ENCODE measurements at regions not wholly inside any gene's neighbourhood (a gene's known extent, or its start where the extent isn't known, plus 50 kb on each side); places are given as distances from the start of the nearest gene placed in this dataset.

- H2BK120ac ChIP-seq (ENCODE audit: low read depth, low read length): no peak overlapping the region
- no peak for DNase-seq
- H3K9ac ChIP-seq (ENCODE audit: low read length): no peak overlapping the region
- H3K56ac ChIP-seq (ENCODE audit: low read length): no peak overlapping the region
- no peak overlapping the region for H2AK5ac ChIP-seq (ENCODE audit: low read length)
- H3K27me3 ChIP-seq (ENCODE audit: insufficient read depth, low read length, poor library complexity): no peaks in the 10 kb centered on the region
- H3K79me2 ChIP-seq (ENCODE audit: control insufficient read depth, insufficient read depth, low read length): no peaks in the 10 kb centered on the region
- no peak overlapping the region for H3K4me3 ChIP-seq (ENCODE audit: low read length)
- H4K8ac ChIP-seq (ENCODE audit: low read depth, low read length): no peak overlapping the region
- no peak overlapping the region for H3K27ac ChIP-seq (ENCODE audit: low read depth, low read length)
- no peaks in the 10 kb centered on the region for H3K4me1 ChIP-seq (ENCODE audit: control insufficient read depth, low read depth, low read length)
- no peak overlapping the region for H4K5ac ChIP-seq (ENCODE audit: low read length)
- H3K4me2 ChIP-seq (ENCODE audit: low read length): no peak overlapping the region
- no peaks in the 10 kb centered on the region for H3K79me1 ChIP-seq (ENCODE audit: low read length)
- H2BK15ac ChIP-seq (replicated peaks; ENCODE audit: low read depth): no peak overlapping the region
- H3K23ac ChIP-seq (ENCODE audit: low read length): no peak overlapping the region
- no peak overlapping the region for H3K4ac ChIP-seq (ENCODE audit: low read depth, low read length)
- no peak overlapping the region for H3K18ac ChIP-seq (ENCODE audit: low read length)
- WGBS (ENCODE audit: extremely low coverage, insufficient coverage, low lambda C conversion rate): no CpG with 5 or more reads among the region's 4 CpGs
- H2BK5ac ChIP-seq (ENCODE audit: low read length): no peak overlapping the region
- no peaks in the 10 kb centered on the region for H3K36me3 ChIP-seq (ENCODE audit: control insufficient read depth, insufficient read depth, low read length)
These were observed 93.6 kb upstream of the AGBL1 start for GRCh38 chr15:85986116-85986515.

- Histone ChIP-seq H2AK5ac (ENCODE audit: low read length) (no peak overlapping the region), H3K4me3 (ENCODE audit: low read length) (no peak overlapping the region), H4K8ac (ENCODE audit: low read depth, low read length) (no peak overlapping the region), H3K36me3 (ENCODE audit: control insufficient read depth, insufficient read depth, low read length) (no peaks in the 10 kb centered on the region), H3K4ac (ENCODE audit: low read depth, low read length) (no peak overlapping the region), H3K27ac (ENCODE audit: low read depth, low read length) (no peak overlapping the region), H3K9ac (ENCODE audit: low read length) (no peak overlapping the region), H3K56ac (ENCODE audit: low read length) (no peak overlapping the region), H4K5ac (ENCODE audit: low read length) (no peak overlapping the region), H3K18ac (ENCODE audit: low read length) (no peak overlapping the region), H3K23ac (ENCODE audit: low read length) (no peak overlapping the region), H3K27me3 (ENCODE audit: insufficient read depth, low read length, poor library complexity) (no peaks in the 10 kb centered on the region), H3K4me1 (ENCODE audit: control insufficient read depth, low read depth, low read length) (no peaks in the 10 kb centered on the region), H2BK5ac (ENCODE audit: low read length) (no peak overlapping the region), H3K79me2 (ENCODE audit: control insufficient read depth, insufficient read depth, low read length) (no peaks in the 10 kb centered on the region), H2BK120ac (ENCODE audit: low read depth, low read length) (no peak overlapping the region), H2BK15ac (replicated peaks; ENCODE audit: low read depth) (no peak overlapping the region), H3K79me1 (ENCODE audit: low read length) (no peaks in the 10 kb centered on the region), H3K4me2 (ENCODE audit: low read length) (no peak overlapping the region)
- no CpG with 5 or more reads among the region's 4 CpGs for WGBS (ENCODE audit: extremely low coverage, insufficient coverage, low lambda C conversion rate)
- DNase-seq: no peak
These were observed 92.9 kb upstream of the AGBL1 start for GRCh38 chr15:85986741-85987140.

- Histone ChIP-seq H2BK15ac (replicated peaks; ENCODE audit: low read depth) (no peak overlapping the region), H3K18ac (ENCODE audit: low read length) (no peak overlapping the region), H3K9ac (ENCODE audit: low read length) (no peak overlapping the region), H3K4me3 (ENCODE audit: low read length) (no peak overlapping the region), H3K79me2 (ENCODE audit: control insufficient read depth, insufficient read depth, low read length) (no peaks in the 10 kb centered on the region), H2BK120ac (ENCODE audit: low read depth, low read length) (no peak overlapping the region), H3K36me3 (ENCODE audit: control insufficient read depth, insufficient read depth, low read length) (no peaks in the 10 kb centered on the region), H3K27me3 (ENCODE audit: insufficient read depth, low read length, poor library complexity) (no peaks in the 10 kb centered on the region), H2AK5ac (ENCODE audit: low read length) (no peak overlapping the region), H3K79me1 (ENCODE audit: low read length) (no peaks in the 10 kb centered on the region), H4K5ac (ENCODE audit: low read length) (no peak overlapping the region), H3K4ac (ENCODE audit: low read depth, low read length) (no peak overlapping the region), H3K4me2 (ENCODE audit: low read length) (no peak overlapping the region), H3K27ac (ENCODE audit: low read depth, low read length) (no peak overlapping the region), H4K8ac (ENCODE audit: low read depth, low read length) (no peak overlapping the region), H3K56ac (ENCODE audit: low read length) (no peak overlapping the region), H3K23ac (ENCODE audit: low read length) (no peak overlapping the region), H3K4me1 (ENCODE audit: control insufficient read depth, low read depth, low read length) (no peaks in the 10 kb centered on the region), H2BK5ac (ENCODE audit: low read length) (no peak overlapping the region)
- DNase-seq: no peak
- WGBS (ENCODE audit: extremely low coverage, insufficient coverage, low lambda C conversion rate): no CpG with 5 or more reads among the region's 5 CpGs
These were observed 90.9 kb upstream of the AGBL1 start for GRCh38 chr15:85988741-85989140.

- Histone ChIP-seq H3K27me3 (ENCODE audit: insufficient read depth, low read length, poor library complexity) (no peaks in the 10 kb centered on the region), H3K79me2 (ENCODE audit: control insufficient read depth, insufficient read depth, low read length) (no peaks in the 10 kb centered on the region), H2BK5ac (ENCODE audit: low read length) (no peak overlapping the region), H4K8ac (ENCODE audit: low read depth, low read length) (no peak overlapping the region), H3K18ac (ENCODE audit: low read length) (no peak overlapping the region), H2BK15ac (replicated peaks; ENCODE audit: low read depth) (no peak overlapping the region), H3K36me3 (ENCODE audit: control insufficient read depth, insufficient read depth, low read length) (no peaks in the 10 kb centered on the region), H3K4me3 (ENCODE audit: low read length) (no peak overlapping the region), H3K56ac (ENCODE audit: low read length) (no peak overlapping the region), H3K4ac (ENCODE audit: low read depth, low read length) (no peak overlapping the region), H3K4me2 (ENCODE audit: low read length) (no peak overlapping the region), H3K9ac (ENCODE audit: low read length) (no peak overlapping the region), H3K79me1 (ENCODE audit: low read length) (no peaks in the 10 kb centered on the region), H3K23ac (ENCODE audit: low read length) (no peak overlapping the region), H3K4me1 (ENCODE audit: control insufficient read depth, low read depth, low read length) (no peaks in the 10 kb centered on the region), H2BK120ac (ENCODE audit: low read depth, low read length) (no peak overlapping the region), H2AK5ac (ENCODE audit: low read length) (no peak overlapping the region), H4K5ac (ENCODE audit: low read length) (no peak overlapping the region), H3K27ac (ENCODE audit: low read depth, low read length) (no peak overlapping the region)
- WGBS (ENCODE audit: extremely low coverage, insufficient coverage, low lambda C conversion rate): no CpG with 5 or more reads among the region's 3 CpGs
- DNase-seq: no peak
These were observed 87.4 kb upstream of the AGBL1 start for GRCh38 chr15:85992224-85992623.

- no peak overlapping the region for H3K4me3 ChIP-seq (ENCODE audit: low read length)
- H3K79me1 ChIP-seq (ENCODE audit: low read length): no peaks in the 10 kb centered on the region
- H3K27me3 ChIP-seq (ENCODE audit: insufficient read depth, low read length, poor library complexity): no peaks in the 10 kb centered on the region
- no peak overlapping the region for H3K18ac ChIP-seq (ENCODE audit: low read length)
- H3K27ac ChIP-seq (ENCODE audit: low read depth, low read length): no peak overlapping the region
- DNase-seq: no peak
- no peak overlapping the region for H2BK120ac ChIP-seq (ENCODE audit: low read depth, low read length)
- no peak overlapping the region for H3K23ac ChIP-seq (ENCODE audit: low read length)
- H2BK15ac ChIP-seq (replicated peaks; ENCODE audit: low read depth): no peak overlapping the region
- H4K5ac ChIP-seq (ENCODE audit: low read length): no peak overlapping the region
- H2AK5ac ChIP-seq (ENCODE audit: low read length): no peak overlapping the region
- H3K56ac ChIP-seq (ENCODE audit: low read length): no peak overlapping the region
- H3K79me2 ChIP-seq (ENCODE audit: control insufficient read depth, insufficient read depth, low read length): no peaks in the 10 kb centered on the region
- no peak overlapping the region for H2BK5ac ChIP-seq (ENCODE audit: low read length)
- H3K4me2 ChIP-seq (ENCODE audit: low read length): no peak overlapping the region
- H3K4me1 ChIP-seq (ENCODE audit: control insufficient read depth, low read depth, low read length): no peaks in the 10 kb centered on the region
- no peak overlapping the region for H4K8ac ChIP-seq (ENCODE audit: low read depth, low read length)
- no peak overlapping the region for H3K9ac ChIP-seq (ENCODE audit: low read length)
- H3K4ac ChIP-seq (ENCODE audit: low read depth, low read length): no peak overlapping the region
- no CpG with 5 or more reads among the region's 2 CpGs for WGBS (ENCODE audit: extremely low coverage, insufficient coverage, low lambda C conversion rate)
- no peaks in the 10 kb centered on the region for H3K36me3 ChIP-seq (ENCODE audit: control insufficient read depth, insufficient read depth, low read length)
These were observed 86.6 kb upstream of the AGBL1 start for GRCh38 chr15:85993116-85993515.

- WGBS (ENCODE audit: extremely low coverage, insufficient coverage, low lambda C conversion rate): no CpG with 5 or more reads among the region's 5 CpGs
- no peak overlapping the region for H3K4me3 ChIP-seq (ENCODE audit: low read length)
- H4K8ac ChIP-seq (ENCODE audit: low read depth, low read length): no peak overlapping the region
- no peak overlapping the region for H3K4me2 ChIP-seq (ENCODE audit: low read length)
- no peak for DNase-seq
- no peak overlapping the region for H3K56ac ChIP-seq (ENCODE audit: low read length)
- no peak overlapping the region for H2AK5ac ChIP-seq (ENCODE audit: low read length)
- H3K9ac ChIP-seq (ENCODE audit: low read length): no peak overlapping the region
- no peak overlapping the region for H2BK5ac ChIP-seq (ENCODE audit: low read length)
- no peak overlapping the region for H3K27ac ChIP-seq (ENCODE audit: low read depth, low read length)
- no peaks in the 10 kb centered on the region for H3K79me2 ChIP-seq (ENCODE audit: control insufficient read depth, insufficient read depth, low read length)
- no peaks in the 10 kb centered on the region for H3K4me1 ChIP-seq (ENCODE audit: control insufficient read depth, low read depth, low read length)
- no peak overlapping the region for H2BK15ac ChIP-seq (replicated peaks; ENCODE audit: low read depth)
- no peaks in the 10 kb centered on the region for H3K79me1 ChIP-seq (ENCODE audit: low read length)
- no peak overlapping the region for H3K4ac ChIP-seq (ENCODE audit: low read depth, low read length)
- H3K27me3 ChIP-seq (ENCODE audit: insufficient read depth, low read length, poor library complexity): no peaks in the 10 kb centered on the region
- H2BK120ac ChIP-seq (ENCODE audit: low read depth, low read length): no peak overlapping the region
- no peak overlapping the region for H3K18ac ChIP-seq (ENCODE audit: low read length)
- no peak overlapping the region for H3K23ac ChIP-seq (ENCODE audit: low read length)
- no peaks in the 10 kb centered on the region for H3K36me3 ChIP-seq (ENCODE audit: control insufficient read depth, insufficient read depth, low read length)
- no peak overlapping the region for H4K5ac ChIP-seq (ENCODE audit: low read length)
These were observed 82.1 kb upstream of the AGBL1 start for GRCh38 chr15:85997618-85998017.
